ENCODE measurements at regions not wholly inside any gene's neighbourhood (a gene's known extent, or its start where the extent isn't known, plus 50 kb on each side); places are given as distances from the start of the nearest gene placed in this dataset.
"Not testable (repeated sequence)": the region's sequence is repeated elsewhere in the genome, so short reads cannot be mapped to it uniquely, and the experiment has no call there.

DNA sequence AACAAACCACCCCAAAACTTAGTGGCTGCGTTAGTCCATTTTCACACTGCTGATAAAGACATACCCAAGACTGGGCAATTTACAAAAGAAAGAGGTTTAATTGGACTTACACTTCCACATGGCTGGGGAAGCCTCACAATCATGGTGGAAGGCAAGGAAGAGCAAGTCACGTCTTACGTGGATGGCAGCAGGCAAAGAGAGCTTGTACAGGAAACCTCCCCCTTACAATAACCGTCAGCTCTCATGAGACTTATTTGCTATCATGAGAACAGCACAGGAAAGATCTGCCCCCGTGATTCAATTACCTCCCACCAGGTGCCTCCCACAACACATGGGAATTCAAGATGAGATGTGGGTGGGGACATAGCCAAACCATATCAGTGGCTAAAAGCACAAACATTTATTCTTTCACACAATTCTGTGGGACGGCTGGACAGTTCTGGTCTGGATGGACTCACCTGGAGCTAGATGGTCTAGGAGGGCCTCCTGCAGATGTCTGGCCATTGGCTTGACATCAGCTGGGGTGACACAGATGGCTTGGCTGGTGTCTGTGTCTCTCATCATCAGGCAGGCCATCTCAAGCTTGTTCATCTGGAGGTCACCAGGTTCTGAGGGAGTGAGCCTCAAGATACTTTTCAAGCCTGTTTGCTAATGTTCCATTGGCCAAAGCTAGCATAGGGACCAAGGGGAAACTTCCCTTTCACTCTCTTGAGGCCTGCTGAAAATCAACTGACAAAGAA, 104.1 kb downstream of the SMIM20 start:
- TF ChIP-seq EZH2 (IDR thresholded peaks at IDR 0.05; ENCODE audit: borderline replicate concordance, low read length), result not testable (repeated sequence)
- TF ChIP-seq, protein P1, sequence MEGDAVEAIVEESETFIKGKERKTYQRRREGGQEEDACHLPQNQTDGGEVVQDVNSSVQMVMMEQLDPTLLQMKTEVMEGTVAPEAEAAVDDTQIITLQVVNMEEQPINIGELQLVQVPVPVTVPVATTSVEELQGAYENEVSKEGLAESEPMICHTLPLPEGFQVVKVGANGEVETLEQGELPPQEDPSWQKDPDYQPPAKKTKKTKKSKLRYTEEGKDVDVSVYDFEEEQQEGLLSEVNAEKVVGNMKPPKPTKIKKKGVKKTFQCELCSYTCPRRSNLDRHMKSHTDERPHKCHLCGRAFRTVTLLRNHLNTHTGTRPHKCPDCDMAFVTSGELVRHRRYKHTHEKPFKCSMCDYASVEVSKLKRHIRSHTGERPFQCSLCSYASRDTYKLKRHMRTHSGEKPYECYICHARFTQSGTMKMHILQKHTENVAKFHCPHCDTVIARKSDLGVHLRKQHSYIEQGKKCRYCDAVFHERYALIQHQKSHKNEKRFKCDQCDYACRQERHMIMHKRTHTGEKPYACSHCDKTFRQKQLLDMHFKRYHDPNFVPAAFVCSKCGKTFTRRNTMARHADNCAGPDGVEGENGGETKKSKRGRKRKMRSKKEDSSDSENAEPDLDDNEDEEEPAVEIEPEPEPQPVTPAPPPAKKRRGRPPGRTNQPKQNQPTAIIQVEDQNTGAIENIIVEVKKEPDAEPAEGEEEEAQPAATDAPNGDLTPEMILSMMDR (IDR thresholded peaks at IDR 0.05; ENCODE audit: low read length), result not testable (repeated sequence)

Measured in OCI-LY1 (cell line).